ENCODE measurements at regions not wholly inside any gene's neighbourhood (a gene's known extent, or its start where the extent isn't known, plus 50 kb on each side); places are given as distances from the start of the nearest gene placed in this dataset.
A peak's percentile ranks its signal among the peaks of the same experiment; 100 is the strongest.

DNA sequence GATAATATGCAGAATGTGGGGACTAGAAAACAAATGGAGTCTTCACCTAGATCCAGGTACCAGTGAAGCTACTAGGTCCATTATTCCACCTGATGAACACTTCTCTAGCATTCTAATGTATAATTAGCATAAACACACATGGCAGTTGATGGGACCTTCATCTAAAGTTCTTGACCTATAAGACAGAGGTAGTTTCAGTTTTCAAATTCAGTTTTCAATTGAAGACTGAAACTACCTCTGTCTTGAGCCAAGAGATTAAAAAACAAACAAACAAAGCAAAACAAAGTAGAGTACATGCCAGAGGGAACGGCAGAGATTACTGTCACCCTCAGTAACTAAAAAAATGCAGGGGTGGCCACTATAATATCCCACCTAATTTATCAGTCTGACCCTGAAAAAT lies 199.9 kb upstream of the NEIL3 start:
- DNase-seq: no peak

DNA sequence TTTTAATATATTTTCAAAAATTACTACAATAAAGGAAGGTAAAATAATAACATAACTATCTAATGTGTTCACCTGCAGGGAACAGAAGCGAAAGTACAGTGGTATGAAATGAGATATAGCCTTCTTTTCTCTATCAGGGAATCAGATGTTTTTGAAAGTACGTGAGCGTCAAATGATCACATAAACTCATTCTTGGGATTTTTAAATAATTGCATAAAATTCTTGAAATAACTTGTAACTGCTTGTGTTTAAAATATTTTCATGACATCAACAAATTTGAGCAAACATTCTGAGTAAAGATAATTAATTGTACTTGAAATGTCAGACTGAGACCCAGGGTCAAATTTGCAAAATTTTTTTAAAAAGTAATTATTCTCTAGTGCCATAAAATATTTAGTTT lies 193.5 kb upstream of the NEIL3 start:
- DNase-seq: no peak

DNA sequence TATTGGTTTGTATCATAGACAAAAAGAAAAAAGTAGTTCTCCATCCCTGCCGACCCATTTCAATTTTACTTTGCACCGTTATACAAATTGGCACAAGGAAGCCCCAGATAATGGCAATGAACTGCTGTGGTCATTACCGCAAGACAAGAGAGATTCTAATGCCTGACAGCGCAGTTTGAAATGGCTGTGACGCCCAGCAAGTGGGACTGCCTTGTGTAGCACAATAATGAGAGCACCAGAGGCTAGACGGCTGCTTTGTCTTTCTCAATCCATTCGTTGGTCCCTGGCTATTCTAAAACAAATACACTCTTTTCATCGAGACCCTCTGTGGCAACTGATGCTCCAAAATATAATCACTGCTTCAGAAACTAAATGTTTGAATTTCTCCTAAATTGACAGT lies 192.4 kb upstream of the NEIL3 start:
- DNase-seq: no peak

DNA sequence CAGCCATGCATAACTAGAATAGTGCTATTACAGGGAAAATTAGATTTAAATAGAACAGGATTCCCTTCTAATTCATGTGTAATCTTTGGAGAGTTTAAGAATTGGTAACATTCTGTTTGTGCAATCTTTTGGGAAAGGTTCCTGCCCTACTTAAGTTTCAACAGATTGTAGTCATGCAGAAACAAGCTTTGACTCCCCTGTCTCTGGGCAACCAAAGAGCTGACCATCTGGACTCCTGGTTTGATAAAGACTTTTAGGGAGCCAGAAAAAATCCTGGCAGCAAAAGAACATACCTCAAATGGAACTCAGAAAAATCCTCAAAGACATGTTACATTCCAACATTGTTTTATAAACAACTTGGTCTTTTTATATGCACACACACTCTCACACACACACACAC lies 191.1 kb upstream of the NEIL3 start:
- DNase-seq: peak; percentile 4

DNA sequence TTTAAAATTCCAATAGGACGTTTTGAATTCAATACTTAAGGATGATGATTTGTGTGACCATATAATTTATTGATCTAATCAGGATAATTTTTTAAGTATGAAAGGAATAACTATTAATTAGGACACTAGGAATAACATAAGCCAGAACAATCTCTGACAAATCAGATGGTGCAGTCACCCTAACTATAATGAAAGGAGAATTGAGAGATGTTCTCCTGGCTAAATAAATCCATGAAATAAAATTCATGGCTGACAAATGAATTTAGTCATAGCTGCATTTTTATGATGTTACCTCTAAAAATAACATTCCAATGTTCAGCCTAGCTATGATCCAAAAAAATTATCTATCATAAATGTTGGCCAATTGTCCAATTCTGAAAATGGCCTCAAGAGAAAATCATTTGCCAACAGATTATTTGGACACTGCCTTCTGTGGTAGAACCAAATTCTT lies 190.6 kb upstream of the NEIL3 start:
- DNase-seq: no peak

DNA sequence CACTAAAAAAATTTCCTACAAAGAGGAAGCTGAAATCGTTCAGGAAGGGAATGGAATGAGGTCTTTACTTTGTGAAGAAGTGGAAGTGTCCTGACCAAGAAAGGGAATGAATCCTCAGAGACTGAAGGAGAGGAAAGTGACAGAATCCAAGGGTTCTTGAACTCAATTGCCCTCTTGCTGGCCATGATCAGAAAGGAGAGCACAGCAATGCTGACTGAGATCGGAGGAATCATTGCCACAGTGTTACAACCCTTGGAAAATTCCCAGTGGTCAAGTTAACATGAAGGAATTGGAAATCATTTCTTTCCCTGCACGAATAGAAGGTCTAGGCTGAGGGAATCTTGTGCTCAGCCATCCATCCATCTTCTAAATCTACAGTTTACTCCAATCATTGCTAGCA lies 190.0 kb upstream of the NEIL3 start:
- no peak for DNase-seq

DNA sequence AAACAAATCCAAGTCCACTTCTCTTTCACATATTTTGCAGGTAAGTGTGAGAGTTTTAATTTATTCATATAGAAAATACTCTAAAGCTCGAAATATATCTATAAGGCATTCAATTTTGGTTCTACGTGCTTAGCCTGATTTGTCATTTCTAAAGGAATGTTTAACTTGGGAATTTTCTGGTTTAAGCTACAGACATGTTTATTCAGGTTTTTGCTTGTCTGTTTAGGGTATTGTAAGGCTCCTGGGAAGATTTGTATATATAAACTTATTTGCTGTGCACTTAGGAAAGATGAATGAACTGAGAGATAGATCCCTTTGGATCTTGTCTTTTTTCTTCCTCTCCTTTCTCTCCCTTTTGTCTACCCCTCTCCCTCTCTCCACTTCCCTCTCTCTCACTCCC lies 185.9 kb upstream of the NEIL3 start:
- no peak for DNase-seq

DNA sequence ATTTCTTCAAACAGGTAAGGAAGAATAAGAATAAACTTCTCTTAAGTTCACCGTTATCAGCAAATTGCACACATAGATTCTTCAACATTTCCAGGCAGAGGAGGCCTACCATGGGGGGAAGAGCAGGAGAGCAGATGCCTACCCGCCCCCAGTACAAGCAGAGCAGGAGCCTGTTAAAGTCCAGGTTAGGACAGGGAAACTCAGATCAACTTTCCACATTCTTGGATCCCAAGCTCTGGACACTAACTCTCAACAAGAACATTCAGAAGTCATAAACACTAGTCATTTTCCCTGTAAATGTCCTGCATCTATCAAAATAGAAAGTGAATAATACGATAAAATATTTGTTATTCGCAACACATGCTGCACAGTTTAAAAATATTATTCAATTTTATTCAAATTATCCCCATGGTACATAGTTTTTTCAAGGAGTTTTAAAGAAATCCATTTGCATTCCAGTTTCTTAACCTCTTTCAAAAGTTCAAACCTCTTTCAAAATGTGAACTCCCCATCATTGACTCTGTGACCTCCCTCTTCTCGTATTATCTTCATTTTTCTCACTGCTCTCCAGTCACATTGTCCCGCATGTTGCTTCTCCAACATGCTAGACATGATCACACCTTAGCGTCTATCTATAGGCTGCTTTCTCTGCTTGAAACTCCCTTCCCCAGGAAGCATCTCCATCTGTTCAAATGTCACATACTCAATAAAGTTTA lies 185.2 kb upstream of the NEIL3 start:
- DNase-seq: no peak

DNA sequence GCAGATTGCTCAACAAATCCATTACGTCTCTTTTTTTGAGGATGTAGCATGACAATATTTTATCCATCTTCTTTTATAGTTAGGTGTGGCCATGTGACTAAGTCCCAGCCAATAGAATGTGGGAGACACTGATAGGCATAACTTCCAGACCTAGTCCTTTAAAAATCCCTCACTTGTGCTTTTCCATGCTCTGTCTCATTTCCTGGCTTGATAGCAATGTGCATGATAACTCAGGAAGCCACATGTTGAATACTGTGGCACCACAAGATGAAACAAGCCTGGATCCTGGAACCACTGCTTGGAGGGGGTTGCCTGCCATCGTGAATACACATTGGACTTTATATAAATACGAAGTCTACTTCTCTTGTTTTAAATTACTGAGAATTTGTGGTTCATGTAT lies 184.0 kb upstream of the NEIL3 start:
- no peak for DNase-seq

DNA sequence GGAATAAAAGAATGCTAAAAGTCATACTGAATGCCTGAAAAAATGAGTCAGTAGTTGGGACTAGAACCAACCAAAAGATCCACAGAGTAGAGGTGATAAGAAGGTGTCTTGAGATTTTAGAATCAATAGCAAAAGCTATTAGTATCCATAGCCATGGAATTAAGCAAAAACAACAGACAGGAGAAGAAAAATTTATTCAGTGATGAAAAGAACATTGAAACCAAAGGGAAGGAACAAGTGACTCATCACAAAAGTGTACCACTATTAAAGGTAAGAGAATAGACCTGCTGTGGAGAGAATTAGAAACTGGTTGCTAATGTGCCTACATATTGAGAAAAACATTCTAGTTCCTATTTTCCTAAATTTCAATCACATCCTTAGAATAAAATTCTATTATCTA lies 182.0 kb upstream of the NEIL3 start:
- no peak for DNase-seq

DNA sequence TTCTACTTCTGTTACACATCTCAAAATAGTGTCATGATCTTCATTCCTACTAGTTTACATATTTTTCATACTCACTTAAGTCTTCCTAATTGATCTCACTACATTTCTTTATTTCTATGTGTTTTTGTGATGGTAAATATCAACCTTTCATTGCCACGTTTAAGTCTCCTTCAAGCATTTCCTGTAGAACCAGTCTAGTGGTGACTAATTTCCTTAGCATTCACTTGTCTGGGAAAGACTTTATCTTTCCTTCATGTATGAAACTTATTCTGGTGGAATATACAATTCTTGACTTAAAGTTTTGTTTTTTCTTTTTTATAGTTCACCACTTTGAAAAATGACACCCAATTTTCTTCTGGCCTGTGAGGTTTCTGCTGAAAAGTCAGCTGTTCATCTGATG lies 181.4 kb upstream of the NEIL3 start:
- no peak for DNase-seq

DNA sequence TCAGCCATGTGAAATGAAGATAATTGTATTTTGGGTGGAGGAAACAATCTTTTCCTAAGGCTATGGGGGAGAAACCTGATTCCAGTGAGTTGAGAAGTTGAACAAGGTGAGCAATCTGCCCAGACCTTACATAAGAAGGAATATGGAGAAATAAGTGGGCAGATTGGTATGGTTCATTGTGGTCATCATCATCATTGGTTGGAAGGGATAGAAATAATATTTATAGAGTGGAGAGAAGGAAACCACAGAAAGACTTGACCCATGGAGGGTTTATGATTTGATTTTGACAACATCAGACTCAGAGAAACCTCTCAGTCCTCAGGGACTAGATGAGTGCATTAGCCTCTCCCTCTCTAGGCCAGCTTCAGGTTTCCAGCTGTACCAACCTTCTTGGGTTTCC lies 177.9 kb upstream of the NEIL3 start:
- DNase-seq: no peak

DNA sequence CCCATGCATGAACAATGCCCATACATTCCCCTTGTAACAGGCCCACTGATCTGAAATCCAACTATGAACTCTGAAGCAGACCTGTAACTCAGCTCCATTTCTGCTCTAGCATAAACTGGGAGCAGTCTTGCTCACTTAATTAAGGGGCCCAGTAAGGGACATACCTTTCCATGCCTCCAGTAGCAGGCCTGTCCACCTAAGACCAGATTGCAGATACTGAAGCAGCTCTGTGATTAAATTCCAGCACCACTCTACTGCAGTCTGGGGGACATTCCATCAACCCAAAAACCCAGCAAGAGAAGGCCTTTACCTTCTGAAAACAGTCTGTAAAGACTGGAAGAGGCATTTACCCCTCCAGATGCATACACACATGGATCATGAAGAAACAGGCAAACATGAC lies 162.0 kb upstream of the NEIL3 start:
- DNase-seq: no peak

DNA sequence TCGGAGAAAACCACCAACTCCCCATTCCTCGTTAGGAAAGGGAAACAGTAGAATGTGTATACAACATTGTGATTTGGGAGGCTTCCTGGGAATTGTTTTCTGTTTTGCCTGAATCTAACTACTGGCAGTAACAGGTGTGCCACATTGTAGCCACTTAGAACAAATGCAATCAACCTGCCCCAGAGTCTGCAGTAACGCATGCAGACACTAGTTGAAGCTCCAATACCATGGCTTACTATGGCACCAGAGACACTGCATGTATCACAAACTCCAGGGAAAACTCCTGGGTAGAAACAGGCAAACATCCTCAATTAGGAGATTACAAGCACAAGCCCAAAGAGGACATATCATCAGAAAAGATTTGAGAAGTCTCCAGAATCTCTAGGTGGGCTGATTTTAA lies 154.2 kb upstream of the NEIL3 start:
- DNase-seq: no peak

DNA sequence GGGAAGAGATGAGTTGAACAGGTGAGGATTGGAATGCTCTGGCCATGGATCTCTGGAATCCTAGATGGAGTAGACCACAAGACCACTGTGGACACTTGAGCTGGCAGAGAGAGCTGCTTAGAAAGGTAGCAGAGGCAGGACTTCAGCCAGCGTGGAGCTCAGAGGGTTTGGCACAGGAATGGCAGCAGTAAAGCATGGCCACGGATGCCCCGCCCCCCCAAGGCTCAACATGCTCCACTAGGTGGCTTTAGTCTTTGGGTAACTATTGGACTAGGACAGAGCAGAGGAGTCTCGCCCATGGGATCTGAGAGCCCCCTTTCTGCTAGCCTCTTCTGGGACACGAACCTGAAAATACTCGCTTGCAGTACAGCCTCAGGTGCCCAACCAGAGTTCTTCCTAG lies 150.1 kb upstream of the NEIL3 start:
- no peak for DNase-seq

DNA sequence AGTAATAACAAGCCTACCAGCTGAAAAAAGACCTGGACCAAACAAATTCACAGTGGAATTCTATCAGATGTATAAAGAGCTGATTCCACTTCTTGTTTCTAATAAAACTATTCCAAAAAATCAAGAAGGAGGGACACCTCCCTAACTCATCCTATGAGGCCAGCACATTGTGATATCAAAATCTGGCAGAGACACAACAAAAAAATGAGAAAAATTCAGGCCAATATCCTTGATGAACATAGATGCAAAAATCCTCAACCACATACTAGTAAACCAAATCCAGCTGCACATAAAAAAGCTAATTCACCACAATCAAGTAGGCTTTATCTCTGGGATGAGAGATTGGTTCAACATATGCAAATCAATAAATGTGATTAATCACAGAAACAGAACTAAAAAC lies 147.9 kb upstream of the NEIL3 start:
- no peak for DNase-seq

DNA sequence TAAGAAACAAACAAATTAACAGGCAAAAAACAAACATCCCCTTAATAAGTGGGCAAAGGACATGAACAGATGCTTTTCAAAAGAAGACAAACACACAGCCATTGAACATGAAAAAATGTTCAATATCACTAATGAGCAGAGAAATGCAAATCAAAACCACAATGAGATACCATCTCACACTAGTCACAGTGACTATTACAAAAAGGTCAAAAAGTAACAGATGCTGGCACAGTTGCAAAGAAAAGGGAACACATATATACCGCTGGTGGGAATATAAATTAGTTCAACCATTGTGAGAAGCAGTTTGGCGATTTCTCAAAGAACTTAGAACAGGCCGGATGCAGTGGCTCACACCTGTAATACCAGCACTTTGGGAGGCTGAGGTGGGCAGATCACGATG lies 146.1 kb upstream of the NEIL3 start:
- DNase-seq: no peak

DNA sequence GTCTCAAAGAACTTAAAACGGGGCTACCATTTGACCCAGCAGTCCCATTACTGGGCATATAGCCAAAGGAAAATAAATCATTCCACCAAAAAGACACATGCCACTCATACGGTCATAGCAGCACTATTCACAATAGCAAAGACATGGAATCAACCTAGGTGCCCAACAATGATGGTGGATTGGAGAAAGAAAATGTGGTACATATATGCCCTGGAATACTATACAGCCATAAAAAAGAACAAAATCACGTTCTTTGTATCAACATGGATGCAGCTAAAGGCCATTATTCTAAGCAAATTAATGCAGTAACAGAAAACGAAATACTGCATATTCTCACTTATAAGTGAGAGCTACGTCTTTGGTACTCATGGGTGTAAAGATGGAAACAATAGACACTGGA lies 138.1 kb upstream of the NEIL3 start:
- DNase-seq: no peak

DNA sequence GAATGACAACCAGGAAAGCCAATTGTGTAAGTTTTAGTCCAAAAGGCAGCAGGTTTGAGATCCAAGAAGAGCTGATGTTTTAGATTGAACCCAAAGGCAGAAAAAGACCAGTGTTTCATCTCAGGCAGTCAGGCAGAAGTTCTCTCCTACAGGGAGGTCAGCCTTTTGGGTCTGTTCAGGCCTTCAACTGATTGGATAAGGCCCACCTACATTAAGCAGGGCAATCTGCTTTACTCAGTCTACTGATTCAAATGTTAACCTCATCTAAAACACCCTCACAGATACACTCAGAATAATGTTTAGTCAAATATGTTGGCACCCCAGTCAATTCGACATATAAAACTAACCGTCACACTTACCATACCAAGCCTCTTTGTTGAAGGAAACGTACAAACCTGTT lies 134.2 kb upstream of the NEIL3 start:
- no peak for DNase-seq

DNA sequence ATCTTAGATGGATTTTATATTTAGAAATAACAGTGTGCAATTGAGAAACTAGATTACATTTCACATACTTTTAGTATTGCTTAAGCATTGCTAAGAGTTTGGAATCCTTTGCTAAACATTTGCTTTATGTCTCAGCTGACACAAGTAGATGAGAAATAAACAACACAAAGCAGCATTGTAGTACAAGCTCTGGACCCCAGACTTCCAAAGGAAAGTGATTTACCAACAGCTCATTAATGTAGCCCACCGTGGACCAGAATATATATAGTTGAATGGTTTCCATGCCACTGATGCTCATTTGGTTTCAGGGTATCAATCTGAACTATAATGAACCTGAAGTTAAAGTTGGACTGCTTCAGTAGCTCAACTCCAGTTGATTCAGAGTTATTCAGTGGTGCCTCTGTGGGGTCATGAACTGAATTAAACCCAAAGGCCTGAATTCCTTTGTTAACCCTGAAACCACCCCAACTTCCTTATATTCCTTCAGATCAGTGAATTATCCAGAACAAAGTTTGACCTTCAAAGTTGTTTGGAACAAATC lies 132.1 kb upstream of the NEIL3 start:
- peak; percentile 33 for DNase-seq

DNA sequence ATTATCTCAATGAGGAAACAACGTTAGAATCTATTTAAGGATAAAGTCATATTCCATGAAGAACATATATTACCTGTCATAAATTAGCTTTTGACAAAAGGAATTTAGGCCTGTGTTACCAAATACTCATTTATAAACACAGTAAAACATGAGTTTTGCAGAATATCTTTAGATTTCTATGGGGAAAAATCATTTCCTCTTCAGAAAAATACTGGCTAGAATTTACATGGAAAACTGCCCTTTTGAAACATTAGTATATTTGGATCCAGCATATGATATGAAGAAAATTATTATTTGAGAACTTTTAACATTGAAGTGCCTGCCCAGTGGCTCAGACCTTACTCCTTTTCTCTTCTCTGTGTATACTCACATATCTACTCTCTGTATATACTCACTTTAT lies 131.4 kb upstream of the NEIL3 start:
- no peak for DNase-seq

DNA sequence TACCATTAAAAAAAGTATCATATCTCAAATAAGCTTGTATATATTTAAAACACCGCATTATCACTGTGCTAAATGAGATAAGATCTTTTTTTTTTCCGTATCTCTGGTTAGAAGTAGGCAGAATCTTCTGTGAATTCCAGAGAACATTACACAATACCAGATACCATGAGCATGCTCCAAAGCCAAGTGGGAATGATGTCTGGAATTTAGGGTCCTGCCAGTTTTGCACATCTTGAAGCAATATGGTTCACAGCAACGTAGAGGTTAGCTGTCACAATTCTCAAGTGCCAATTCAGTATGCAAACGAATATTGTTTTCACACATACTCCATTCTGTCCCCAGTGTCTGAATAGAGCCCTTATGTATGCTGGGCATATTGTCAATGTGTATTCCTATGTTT lies 127.5 kb upstream of the NEIL3 start:
- DNase-seq: no peak

DNA sequence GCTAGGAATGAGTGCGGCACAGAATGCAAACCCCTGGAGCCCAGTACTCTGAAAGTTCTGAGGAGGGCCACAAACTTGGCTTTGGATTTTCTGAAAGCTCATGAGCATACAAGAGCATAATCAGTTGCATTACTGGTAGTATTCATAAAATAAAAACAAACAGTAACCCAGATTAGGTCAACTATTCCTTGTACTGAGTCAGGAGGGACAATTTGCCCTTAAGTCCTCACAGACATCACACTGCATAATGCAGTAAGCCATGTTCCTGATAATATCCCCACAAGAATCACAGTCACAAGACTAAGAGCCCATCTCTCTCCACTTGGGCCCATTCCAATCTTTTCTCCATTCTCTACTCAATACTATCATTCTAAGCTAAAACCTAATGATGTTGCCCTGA lies 126.9 kb upstream of the NEIL3 start:
- DNase-seq: no peak

DNA sequence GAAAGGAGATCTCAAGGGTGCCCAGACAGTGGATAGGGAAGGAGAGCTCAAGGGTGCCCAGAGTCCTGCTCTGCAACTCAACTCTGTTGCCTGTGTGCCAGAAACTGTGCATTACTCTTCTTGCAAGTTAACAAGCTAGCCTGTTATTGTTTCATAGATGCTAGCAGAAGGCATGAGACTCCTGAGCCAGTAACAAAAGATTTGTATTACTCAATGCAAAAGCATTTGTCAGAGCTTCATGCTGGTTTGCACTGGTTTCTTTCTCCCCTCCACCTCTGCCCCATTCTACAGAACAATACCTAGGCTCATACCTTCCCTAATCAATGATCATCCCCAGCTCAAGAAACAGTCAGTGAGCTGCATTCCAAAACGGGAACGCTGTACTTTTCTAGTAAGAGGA lies 124.5 kb upstream of the NEIL3 start:
- no peak for DNase-seq

DNA sequence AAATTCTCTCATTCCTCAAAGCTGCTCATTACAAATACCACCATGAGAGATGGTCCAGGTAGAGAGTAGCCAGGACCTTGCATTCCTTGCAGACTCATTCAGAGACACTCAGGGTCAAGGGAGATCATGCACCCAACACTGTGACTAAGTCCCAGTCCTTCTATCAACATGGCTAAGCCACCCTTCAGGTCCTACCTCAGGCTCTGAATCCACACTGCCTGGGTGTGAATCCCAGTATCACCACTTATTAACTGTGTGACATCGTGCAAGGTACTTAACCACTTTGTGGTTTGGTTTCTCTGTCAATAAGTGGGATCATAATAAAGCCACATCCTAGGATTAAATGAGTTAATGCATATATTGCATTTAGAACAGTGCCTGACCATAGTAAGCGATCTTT lies 124.1 kb upstream of the NEIL3 start:
- no peak for DNase-seq
